ENCODE measurements at regions not wholly inside any gene's neighbourhood (a gene's known extent, or its start where the extent isn't known, plus 50 kb on each side); places are given as distances from the start of the nearest gene placed in this dataset.

DNA sequence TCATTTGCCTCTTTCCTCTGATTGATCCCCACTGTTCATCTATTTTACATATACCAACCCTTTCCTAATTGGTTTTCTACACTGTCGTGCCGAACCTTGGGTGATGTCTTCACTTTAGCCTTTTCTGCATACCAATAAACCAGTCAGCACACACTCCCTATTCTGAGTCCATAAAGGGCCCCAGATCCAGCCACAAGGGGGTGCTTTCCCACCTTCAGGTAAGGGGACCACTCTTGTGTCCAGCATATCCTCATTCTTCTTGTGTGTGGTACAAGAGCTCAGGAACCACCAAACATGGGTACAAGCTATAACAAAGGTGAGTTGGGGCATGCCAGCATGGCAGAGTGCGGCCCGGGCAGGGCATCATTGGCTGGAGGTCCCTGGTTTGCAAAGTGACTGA is 859.8 kb downstream of the FSCB start:
- no peaks in the 10 kb centered on the region for H3K36me3 ChIP-seq (ENCODE audit: control insufficient read depth in 3 of 3, insufficient read depth in 2 of 3, low read depth in 1 of 3, low read length in 3 of 3)
- 64 to 91% (median 69%) methylated on average over 4 of the region's 4 CpGs for WGBS, 3 donors
- peaks cover 0 to 6% of the 10 kb centered on the region in 2 donors for H3K9me3 ChIP-seq (ENCODE audit: control insufficient read depth in 2 of 2, insufficient read depth in 1 of 2, low read depth in 1 of 2, low read length in 1 of 2)
- FAIRE-seq = no peak
- no peak overlapping the region for H3K27ac ChIP-seq (ENCODE audit: low read depth in 1 of 3, low read length in 2 of 3)
- peak in 1 of 2 donors; percentile 2 for DNase-seq
- no peak overlapping the region for H3K4me3 ChIP-seq (ENCODE audit: low read depth in 1 of 3, low read length in 3 of 3)
- no peaks in the 10 kb centered on the region for H3K4me1 ChIP-seq (ENCODE audit: control insufficient read depth in 3 of 3, insufficient read depth in 2 of 3, low read depth in 1 of 3, low read length in 2 of 3)
- H3K27me3 ChIP-seq (ENCODE audit: control insufficient read depth in 3 of 3, insufficient read depth in 3 of 3, low read length in 3 of 3) = no peaks in the 10 kb centered on the region

DNA sequence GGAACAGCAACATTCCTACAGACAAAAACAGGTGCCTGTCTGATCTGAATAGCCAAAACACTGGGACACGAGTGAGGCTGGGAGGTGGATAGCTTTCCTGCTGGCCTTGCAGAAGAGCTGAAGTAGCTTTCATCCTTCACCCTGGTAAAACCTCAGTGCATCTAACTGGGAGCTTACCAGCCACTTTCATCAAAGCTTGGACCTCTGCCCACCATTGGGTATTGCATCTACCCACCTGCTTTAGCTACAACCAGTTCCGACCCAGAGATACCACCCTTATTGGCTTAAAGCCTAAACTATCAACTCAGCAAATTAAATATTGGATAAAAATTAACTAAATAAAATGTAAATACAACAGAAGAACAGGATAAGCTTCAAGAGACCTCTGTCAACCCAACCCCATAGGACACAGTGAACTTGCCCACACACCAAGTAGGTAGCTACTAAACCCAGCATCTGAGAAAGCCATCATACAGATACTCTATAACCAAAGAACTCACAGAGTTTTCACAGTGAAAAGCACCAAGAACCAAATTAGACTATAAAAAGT is 866.3 kb downstream of the FSCB start:
- H3K9me3 ChIP-seq (ENCODE audit: control insufficient read depth in 2 of 2, insufficient read depth in 1 of 2, low read depth in 1 of 2, low read length in 1 of 2) = no peaks in the 10 kb centered on the region
- H3K27ac ChIP-seq (ENCODE audit: low read depth in 1 of 3, low read length in 2 of 3) = no peak overlapping the region
- no peak overlapping the region for H3K4me3 ChIP-seq (ENCODE audit: low read depth in 1 of 3, low read length in 3 of 3)
- H3K27me3 ChIP-seq (ENCODE audit: control insufficient read depth in 3 of 3, insufficient read depth in 3 of 3, low read length in 3 of 3) = no peaks in the 10 kb centered on the region
- FAIRE-seq (no peak), DNase-seq (no peak)
- no peaks in the 10 kb centered on the region for H3K4me1 ChIP-seq (ENCODE audit: control insufficient read depth in 3 of 3, insufficient read depth in 2 of 3, low read depth in 1 of 3, low read length in 2 of 3)
- WGBS, 3 donors = 66 to 80% (median 72%) methylated on average over 2 of the region's 2 CpGs
- H3K36me3 ChIP-seq (ENCODE audit: control insufficient read depth in 3 of 3, insufficient read depth in 2 of 3, low read depth in 1 of 3, low read length in 3 of 3) = no peaks in the 10 kb centered on the region

DNA sequence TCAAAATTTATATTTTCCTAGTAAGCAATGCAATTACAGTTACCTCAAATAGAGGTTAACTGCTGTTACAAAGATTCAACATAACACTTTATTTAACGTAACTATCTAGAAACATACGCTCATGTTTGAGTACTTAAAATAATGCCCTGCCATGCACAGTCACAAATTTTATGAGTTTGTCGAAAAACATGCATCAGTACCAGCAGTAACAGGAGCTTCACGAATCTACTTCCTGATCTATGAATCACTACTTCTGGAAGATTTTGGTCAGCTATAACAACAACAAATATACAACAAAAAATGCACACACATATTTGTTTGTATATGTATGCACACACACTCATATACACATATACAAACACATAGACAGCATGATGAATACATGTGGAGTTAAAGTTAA is 881.8 kb downstream of the FSCB start:
- H3K4me1 ChIP-seq (ENCODE audit: control insufficient read depth in 3 of 3, insufficient read depth in 2 of 3, low read depth in 1 of 3, low read length in 2 of 3) = no peaks in the 10 kb centered on the region
- FAIRE-seq (no peak), DNase-seq (no peak)
- H3K27ac ChIP-seq (ENCODE audit: low read depth in 1 of 3, low read length in 2 of 3) = no peak overlapping the region
- 80 to 86% (median 85%) methylated on average over 4 of the region's 4 CpGs for WGBS, 3 donors
- no peaks in the 10 kb centered on the region for H3K9me3 ChIP-seq (ENCODE audit: control insufficient read depth in 2 of 2, insufficient read depth in 1 of 2, low read depth in 1 of 2, low read length in 1 of 2)
- H3K4me3 ChIP-seq (ENCODE audit: low read depth in 1 of 3, low read length in 3 of 3) = no peak overlapping the region
- no peaks in the 10 kb centered on the region for H3K36me3 ChIP-seq (ENCODE audit: control insufficient read depth in 3 of 3, insufficient read depth in 2 of 3, low read depth in 1 of 3, low read length in 3 of 3)
- no peaks in the 10 kb centered on the region for H3K27me3 ChIP-seq (ENCODE audit: control insufficient read depth in 3 of 3, insufficient read depth in 3 of 3, low read length in 3 of 3)

DNA sequence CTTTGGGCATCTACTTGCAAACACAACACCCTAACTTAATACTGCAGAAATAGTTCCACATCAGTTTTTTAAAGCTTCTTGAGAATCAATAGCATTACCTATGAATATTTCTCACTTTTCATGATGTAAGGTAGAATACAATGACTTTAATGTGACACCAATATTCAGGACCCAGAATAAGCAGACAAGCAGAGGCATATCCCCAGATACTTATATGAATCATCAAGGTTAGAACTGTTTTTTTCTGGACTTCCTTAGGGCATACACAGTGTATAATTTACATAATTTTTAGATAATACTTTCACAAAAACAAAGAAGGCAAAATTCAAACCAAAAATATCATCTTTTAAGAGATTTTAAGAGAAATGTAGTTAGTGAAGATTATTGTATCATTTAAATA is 885.8 kb downstream of the FSCB start:
- Histone ChIP-seq H3K27me3 (ENCODE audit: control insufficient read depth in 3 of 3, insufficient read depth in 3 of 3, low read length in 3 of 3) (no peaks in the 10 kb centered on the region), H3K27ac (ENCODE audit: low read depth in 1 of 3, low read length in 2 of 3) (no peak overlapping the region), H3K4me1 (ENCODE audit: control insufficient read depth in 3 of 3, insufficient read depth in 2 of 3, low read depth in 1 of 3, low read length in 2 of 3) (no peaks in the 10 kb centered on the region), H3K4me3 (ENCODE audit: low read depth in 1 of 3, low read length in 3 of 3) (no peak overlapping the region), H3K36me3 (ENCODE audit: control insufficient read depth in 3 of 3, insufficient read depth in 2 of 3, low read depth in 1 of 3, low read length in 3 of 3) (no peaks in the 10 kb centered on the region), H3K9me3 (ENCODE audit: control insufficient read depth in 2 of 2, insufficient read depth in 1 of 2, low read depth in 1 of 2, low read length in 1 of 2) (peaks cover 0 to 3% of the 10 kb centered on the region in 2 donors)
- FAIRE-seq (no peak), DNase-seq (no peak)

DNA sequence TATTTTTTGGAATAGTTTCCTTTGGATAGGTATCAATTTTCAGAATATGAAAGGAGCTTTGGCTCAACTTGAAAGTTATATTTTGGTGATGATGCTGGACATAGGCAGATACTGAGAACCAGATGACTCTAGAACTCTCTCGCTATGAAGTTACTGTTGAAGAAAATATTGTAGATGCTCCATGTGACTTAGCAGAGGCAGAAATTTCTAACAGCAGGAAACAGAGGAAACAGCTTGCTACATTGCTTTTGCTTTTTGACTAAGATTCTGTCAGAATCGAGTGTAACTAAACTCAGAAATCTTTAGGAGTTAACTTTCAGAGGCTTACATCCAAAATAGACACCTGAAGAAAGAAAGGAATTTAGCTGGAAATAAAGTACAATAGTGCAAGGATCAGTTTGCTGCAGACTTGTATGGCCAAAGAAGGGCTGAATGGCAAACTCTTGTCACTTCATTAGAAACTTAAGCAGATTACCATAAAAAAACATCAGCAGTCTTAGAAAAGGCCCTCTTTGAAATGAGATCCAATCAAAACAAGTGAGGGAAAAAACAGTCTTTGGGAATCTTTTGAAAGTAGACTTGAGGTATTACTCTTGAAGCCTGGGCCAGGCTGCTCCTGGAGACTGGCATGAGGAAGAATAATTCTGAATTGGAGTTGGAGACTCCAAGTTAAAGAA is 911.8 kb downstream of the FSCB start:
- no peak for DNase-seq
- Histone ChIP-seq H3K36me3 (ENCODE audit: control insufficient read depth in 3 of 3, insufficient read depth in 2 of 3, low read depth in 1 of 3, low read length in 3 of 3) (no peaks in the 10 kb centered on the region), H3K9me3 (ENCODE audit: control insufficient read depth in 2 of 2, insufficient read depth in 1 of 2, low read depth in 1 of 2, low read length in 1 of 2) (peaks cover 0 to 4% of the 10 kb centered on the region in 2 donors), H3K27me3 (ENCODE audit: control insufficient read depth in 3 of 3, insufficient read depth in 3 of 3, low read length in 3 of 3) (no peaks in the 10 kb centered on the region), H3K27ac (ENCODE audit: low read depth in 1 of 3, low read length in 2 of 3) (no peak overlapping the region), H3K4me1 (ENCODE audit: control insufficient read depth in 3 of 3, insufficient read depth in 2 of 3, low read depth in 1 of 3, low read length in 2 of 3) (no peaks in the 10 kb centered on the region), H3K4me3 (ENCODE audit: low read depth in 1 of 3, low read length in 3 of 3) (no peak overlapping the region)
- no peak for FAIRE-seq
- WGBS, 3 donors = 54 to 70% (median 68%) methylated on average over 2 of the region's 2 CpGs

DNA sequence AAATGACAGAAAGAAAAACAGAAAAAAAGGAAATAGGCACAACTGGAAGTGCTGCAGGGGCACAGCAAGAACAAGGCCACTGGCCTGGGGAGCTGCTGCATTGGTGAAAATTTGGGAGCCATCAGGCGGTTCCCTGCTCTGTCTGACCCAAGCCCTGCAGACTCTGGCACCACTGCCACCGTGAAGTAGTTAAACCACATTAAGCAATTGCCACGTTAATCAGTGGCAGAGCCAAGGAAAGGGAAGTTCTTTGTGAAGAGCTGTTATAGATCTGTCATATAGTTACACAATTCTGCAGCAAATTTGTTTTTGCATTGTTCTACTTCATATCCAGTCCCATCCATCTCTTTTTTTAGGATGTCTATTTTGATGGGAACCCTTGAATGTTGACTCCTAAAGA is 915.3 kb downstream of the FSCB start:
- no peaks in the 10 kb centered on the region for H3K36me3 ChIP-seq (ENCODE audit: control insufficient read depth in 3 of 3, insufficient read depth in 2 of 3, low read depth in 1 of 3, low read length in 3 of 3)
- no peaks in the 10 kb centered on the region for H3K27me3 ChIP-seq (ENCODE audit: control insufficient read depth in 3 of 3, insufficient read depth in 3 of 3, low read length in 3 of 3)
- no peak for FAIRE-seq
- H3K4me1 ChIP-seq (ENCODE audit: control insufficient read depth in 3 of 3, insufficient read depth in 2 of 3, low read depth in 1 of 3, low read length in 2 of 3) = no peaks in the 10 kb centered on the region
- peaks cover 0 to 2% of the 10 kb centered on the region in 2 donors for H3K9me3 ChIP-seq (ENCODE audit: control insufficient read depth in 2 of 2, insufficient read depth in 1 of 2, low read depth in 1 of 2, low read length in 1 of 2)
- no peak overlapping the region for H3K27ac ChIP-seq (ENCODE audit: low read depth in 1 of 3, low read length in 2 of 3)
- WGBS, 3 donors = 49 to 70% (median 57%) methylated on average over 3 of the region's 3 CpGs
- no peak overlapping the region for H3K4me3 ChIP-seq (ENCODE audit: low read depth in 1 of 3, low read length in 3 of 3)
- no peak for DNase-seq

DNA sequence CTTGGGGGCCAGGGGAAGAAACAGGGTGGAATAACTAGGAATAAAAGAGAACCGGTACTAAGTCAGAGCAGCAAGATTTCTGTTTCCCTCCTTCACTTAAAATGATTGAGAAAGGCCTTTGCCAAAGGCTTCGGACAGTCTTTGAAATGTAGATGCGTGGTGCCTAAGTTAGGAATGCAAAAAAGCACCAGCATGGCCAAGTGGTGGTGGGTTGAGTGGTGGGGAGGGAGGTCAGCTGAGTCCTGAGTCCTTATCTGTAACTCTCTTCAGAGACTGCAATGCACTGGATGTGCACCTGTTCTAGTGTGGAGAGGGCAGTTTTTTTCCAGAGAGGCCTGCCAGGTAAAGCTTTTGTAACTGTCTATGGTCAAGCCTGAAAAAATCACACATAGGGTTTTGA is 919.9 kb downstream of the FSCB start:
- no peaks in the 10 kb centered on the region for H3K36me3 ChIP-seq (ENCODE audit: control insufficient read depth in 3 of 3, insufficient read depth in 2 of 3, low read depth in 1 of 3, low read length in 3 of 3)
- H3K27me3 ChIP-seq (ENCODE audit: control insufficient read depth in 3 of 3, insufficient read depth in 3 of 3, low read length in 3 of 3) = no peaks in the 10 kb centered on the region
- H3K9me3 ChIP-seq (ENCODE audit: control insufficient read depth in 2 of 2, insufficient read depth in 1 of 2, low read depth in 1 of 2, low read length in 1 of 2) = peaks cover 0 to 3% of the 10 kb centered on the region in 2 donors
- H3K27ac ChIP-seq (ENCODE audit: low read depth in 1 of 3, low read length in 2 of 3) = no peak overlapping the region
- WGBS, 3 donors = 56 to 69% (median 68%) methylated on average over 3 of the region's 3 CpGs
- no peak overlapping the region for H3K4me3 ChIP-seq (ENCODE audit: low read depth in 1 of 3, low read length in 3 of 3)
- no peak for FAIRE-seq
- no peak for DNase-seq
- H3K4me1 ChIP-seq (ENCODE audit: control insufficient read depth in 3 of 3, insufficient read depth in 2 of 3, low read depth in 1 of 3, low read length in 2 of 3) = no peaks in the 10 kb centered on the region

DNA sequence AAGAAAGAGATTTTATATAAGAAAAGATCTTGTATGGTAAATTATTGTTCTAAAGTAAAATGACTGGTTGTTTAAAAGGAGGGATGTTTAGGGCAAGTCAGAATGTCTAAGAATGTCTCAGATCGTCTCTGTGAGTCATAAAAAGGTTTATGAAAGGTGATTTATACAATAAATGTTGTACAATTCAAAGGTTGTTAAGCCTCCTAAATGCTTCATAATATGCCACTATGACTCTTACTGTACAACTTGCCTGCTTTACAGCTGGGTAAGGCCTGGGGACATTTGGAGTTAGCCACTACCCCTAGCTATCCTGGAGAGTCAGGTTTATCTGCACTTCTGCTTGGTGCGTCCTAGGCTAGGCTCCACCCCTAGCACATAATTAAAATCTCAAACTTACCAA is 927.4 kb downstream of the FSCB start:
- H3K36me3 ChIP-seq (ENCODE audit: control insufficient read depth in 3 of 3, insufficient read depth in 2 of 3, low read depth in 1 of 3, low read length in 3 of 3) = no peaks in the 10 kb centered on the region
- no peak for DNase-seq
- H3K27me3 ChIP-seq (ENCODE audit: control insufficient read depth in 3 of 3, insufficient read depth in 3 of 3, low read length in 3 of 3) = no peaks in the 10 kb centered on the region
- H3K4me3 ChIP-seq (ENCODE audit: low read depth in 1 of 3, low read length in 3 of 3) = no peak overlapping the region
- WGBS, 3 donors = 63 to 73% (median 67%) methylated on average over 2 of the region's 2 CpGs
- H3K27ac ChIP-seq (ENCODE audit: low read depth in 1 of 3, low read length in 2 of 3) = no peak overlapping the region
- H3K4me1 ChIP-seq (ENCODE audit: control insufficient read depth in 3 of 3, insufficient read depth in 2 of 3, low read depth in 1 of 3, low read length in 2 of 3) = no peaks in the 10 kb centered on the region
- no peak for FAIRE-seq
- H3K9me3 ChIP-seq (ENCODE audit: control insufficient read depth in 2 of 2, insufficient read depth in 1 of 2, low read depth in 1 of 2, low read length in 1 of 2) = peaks cover 2 to 10% of the 10 kb centered on the region in 2 donors

DNA sequence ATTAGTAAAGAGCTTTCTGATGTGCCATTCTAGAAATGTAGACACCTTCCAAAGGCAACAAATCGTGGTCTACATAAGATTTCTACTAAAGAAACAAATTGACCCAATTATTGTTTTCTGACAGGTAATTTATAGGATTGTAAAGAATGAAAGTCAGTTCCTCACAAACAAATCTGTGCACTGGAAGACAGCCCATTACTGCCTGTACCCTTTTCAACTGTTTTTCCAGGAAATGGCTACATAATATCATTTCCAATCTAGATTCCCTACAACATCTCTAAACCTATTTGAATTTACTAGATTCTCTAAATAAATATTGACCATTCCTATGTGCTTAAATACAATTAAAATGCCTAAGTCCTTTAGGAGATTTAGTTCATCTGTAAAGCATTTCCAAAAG is 939.1 kb downstream of the FSCB start:
- H3K4me3 ChIP-seq (ENCODE audit: low read depth in 1 of 3, low read length in 3 of 3) = no peak overlapping the region
- no peaks in the 10 kb centered on the region for H3K36me3 ChIP-seq (ENCODE audit: control insufficient read depth in 3 of 3, insufficient read depth in 2 of 3, low read depth in 1 of 3, low read length in 3 of 3)
- no peaks in the 10 kb centered on the region for H3K27me3 ChIP-seq (ENCODE audit: control insufficient read depth in 3 of 3, insufficient read depth in 3 of 3, low read length in 3 of 3)
- FAIRE-seq (no peak), DNase-seq (no peak)
- 21 to 51% (median 25%) methylated on average over 1 of the region's 1 CpG for WGBS, 3 donors
- no peaks in the 10 kb centered on the region for H3K4me1 ChIP-seq (ENCODE audit: control insufficient read depth in 3 of 3, insufficient read depth in 2 of 3, low read depth in 1 of 3, low read length in 2 of 3)
- H3K9me3 ChIP-seq (ENCODE audit: control insufficient read depth in 2 of 2, insufficient read depth in 1 of 2, low read depth in 1 of 2, low read length in 1 of 2) = no peaks in the 10 kb centered on the region
- no peak overlapping the region for H3K27ac ChIP-seq (ENCODE audit: low read depth in 1 of 3, low read length in 2 of 3)

Measured in small intestine (tissue), 7 donors.